ENCODE measurements at regions not wholly inside any gene's neighbourhood (a gene's known extent, or its start where the extent isn't known, plus 50 kb on each side); places are given as distances from the start of the nearest gene placed in this dataset.
"Not testable (repeated sequence)": the region's sequence is repeated elsewhere in the genome, so short reads cannot be mapped to it uniquely, and the experiment has no call there.

DNA sequence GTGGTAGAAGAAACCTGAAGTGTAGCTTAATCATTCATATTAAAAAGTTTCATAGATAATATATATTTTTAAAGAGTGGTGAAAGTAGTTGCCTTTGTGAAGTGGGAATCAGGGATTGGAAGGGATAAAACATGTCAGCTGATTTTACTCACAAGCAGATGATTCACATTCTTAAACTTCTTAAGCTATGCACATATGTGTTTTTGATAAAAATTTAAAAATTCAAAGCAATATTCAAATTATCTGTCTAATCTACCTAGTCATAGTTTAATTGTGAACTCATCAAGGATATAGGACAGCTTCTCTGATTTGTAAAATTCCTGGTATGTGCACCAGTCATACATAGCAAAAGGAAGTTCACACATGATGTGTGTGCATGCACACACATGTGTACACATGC is 520.6 kb upstream of the PITX2 start:
- no peaks in the 10 kb centered on the region for H3K9me3 Mint-ChIP-seq
- POLR2A ChIA-PET: no interaction called here
- H3K36me3 Mint-ChIP-seq (ENCODE audit: low read depth): no peaks in the 10 kb centered on the region
- H3K27me3 Mint-ChIP-seq: no peaks in the 10 kb centered on the region
- no peak overlapping the region for H3K27ac Mint-ChIP-seq
- CTCF ChIA-PET: no interaction called here
- no peak for DNase-seq
- no peak overlapping the region for H3K4me3 Mint-ChIP-seq
- H3K4me1 Mint-ChIP-seq: no peaks in the 10 kb centered on the region

DNA sequence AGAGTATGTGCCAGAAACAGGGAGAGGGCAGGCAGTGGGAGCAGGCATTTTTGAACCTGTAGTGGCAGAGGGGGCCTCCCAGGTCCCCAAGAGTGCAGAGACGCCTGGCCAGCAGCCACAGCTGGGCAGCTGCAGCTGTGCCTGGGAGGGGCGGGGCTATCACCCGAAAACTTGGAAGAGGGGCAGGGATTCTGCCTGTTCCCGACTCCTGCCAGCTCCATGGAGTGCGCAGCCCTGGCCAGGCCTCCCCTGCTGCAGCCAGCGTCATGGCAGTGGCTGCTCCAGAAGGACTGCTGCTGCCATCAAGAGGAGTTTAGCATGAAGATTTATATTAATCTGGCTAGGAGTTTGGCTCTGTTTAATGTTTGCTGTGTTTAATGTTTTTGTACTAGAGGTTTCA is 532.1 kb upstream of the PITX2 start:
- Mint-ChIP-seq H3K27me3 (no peaks in the 10 kb centered on the region), H3K36me3 (ENCODE audit: low read depth) (no peaks in the 10 kb centered on the region), H3K9me3 (peaks cover 8% of the 10 kb centered on the region), H3K4me3 (no peak overlapping the region), H3K27ac (no peak overlapping the region), H3K4me1 (no peaks in the 10 kb centered on the region)
- POLR2A ChIA-PET: no interaction called here
- CTCF ChIA-PET: no interaction called here
- no peak for DNase-seq

DNA sequence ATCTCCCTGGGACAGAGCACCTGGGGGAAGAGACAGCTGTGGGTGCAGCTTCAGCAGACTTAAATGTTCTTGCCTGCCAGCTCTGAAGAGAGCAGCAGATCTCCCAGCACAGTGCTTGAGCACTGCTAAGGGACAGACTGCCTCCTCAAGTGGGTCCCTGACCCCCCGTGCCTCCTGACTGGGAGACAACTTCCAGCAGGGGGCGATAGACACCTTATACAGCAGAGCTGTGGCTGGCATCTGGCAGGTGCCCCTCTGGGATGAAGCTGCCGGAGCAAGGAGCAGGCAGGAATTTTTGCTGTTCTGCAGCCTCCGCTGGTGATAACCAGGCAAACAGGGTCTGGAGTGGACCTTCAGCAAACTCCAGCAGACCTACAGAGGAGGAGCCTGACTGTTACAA is 541.7 kb upstream of the PITX2 start:
- H3K27ac Mint-ChIP-seq; DNase-seq; H3K4me3 Mint-ChIP-seq; H3K27me3 Mint-ChIP-seq; H3K9me3 Mint-ChIP-seq; H3K4me1 Mint-ChIP-seq; POLR2A ChIA-PET; H3K36me3 Mint-ChIP-seq (ENCODE audit: low read depth); CTCF ChIA-PET: not testable (repeated sequence)

DNA sequence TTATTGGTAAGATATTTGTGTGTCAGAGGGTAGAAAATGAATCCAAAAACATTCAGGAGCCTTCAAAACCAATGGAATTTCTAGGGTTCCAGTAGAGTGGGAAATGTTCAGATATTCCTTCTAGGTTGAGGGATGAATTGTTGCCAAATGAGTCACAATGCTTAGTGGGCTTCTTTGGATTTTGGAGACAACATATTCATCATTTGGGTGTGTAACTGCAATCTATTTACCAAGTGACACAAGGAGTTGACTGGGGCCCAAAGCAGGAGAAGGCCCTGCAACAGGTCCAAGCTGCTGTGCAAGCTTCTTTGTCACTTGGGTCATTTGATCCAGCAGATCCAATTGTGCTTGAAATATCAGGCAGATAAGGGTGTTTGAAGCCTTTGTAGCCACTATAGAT is 551.5 kb upstream of the PITX2 start:
- no peak for DNase-seq
- H3K4me3 Mint-ChIP-seq: no peak overlapping the region
- H3K36me3 Mint-ChIP-seq (ENCODE audit: low read depth): no peaks in the 10 kb centered on the region
- H3K9me3 Mint-ChIP-seq: peaks cover 2% of the 10 kb centered on the region
- ChIA-PET CTCF (no interaction called here), POLR2A (no interaction called here)
- no peak overlapping the region for H3K27ac Mint-ChIP-seq
- H3K27me3 Mint-ChIP-seq: no peaks in the 10 kb centered on the region
- no peaks in the 10 kb centered on the region for H3K4me1 Mint-ChIP-seq

DNA sequence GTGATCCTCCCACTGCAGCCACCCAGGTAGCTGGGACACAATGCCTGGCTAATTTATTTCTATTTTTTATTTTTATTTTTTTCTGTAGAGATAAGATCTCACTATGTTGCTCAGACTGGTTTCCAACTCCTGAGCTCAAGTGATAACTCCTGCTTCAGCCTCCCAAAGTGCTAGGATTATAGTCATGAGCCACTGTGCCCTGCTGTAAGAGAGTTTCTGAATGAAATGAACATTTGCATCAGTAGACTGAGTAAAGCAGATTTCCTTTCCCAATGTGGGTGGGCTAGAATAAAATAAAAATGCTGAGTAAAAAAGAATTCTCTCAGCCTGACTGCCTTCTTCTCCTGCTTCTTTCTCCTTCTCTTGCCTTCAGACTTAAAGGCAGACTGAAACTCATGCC is 555.4 kb upstream of the PITX2 start:
- H3K4me3 Mint-ChIP-seq: no peak overlapping the region
- H3K27me3 Mint-ChIP-seq: no peaks in the 10 kb centered on the region
- no peak overlapping the region for H3K27ac Mint-ChIP-seq
- no peaks in the 10 kb centered on the region for H3K4me1 Mint-ChIP-seq
- H3K36me3 Mint-ChIP-seq (ENCODE audit: low read depth): no peaks in the 10 kb centered on the region
- POLR2A ChIA-PET: no interaction called here
- CTCF ChIA-PET: no interaction called here
- peaks cover 3% of the 10 kb centered on the region for H3K9me3 Mint-ChIP-seq
- no peak for DNase-seq

DNA sequence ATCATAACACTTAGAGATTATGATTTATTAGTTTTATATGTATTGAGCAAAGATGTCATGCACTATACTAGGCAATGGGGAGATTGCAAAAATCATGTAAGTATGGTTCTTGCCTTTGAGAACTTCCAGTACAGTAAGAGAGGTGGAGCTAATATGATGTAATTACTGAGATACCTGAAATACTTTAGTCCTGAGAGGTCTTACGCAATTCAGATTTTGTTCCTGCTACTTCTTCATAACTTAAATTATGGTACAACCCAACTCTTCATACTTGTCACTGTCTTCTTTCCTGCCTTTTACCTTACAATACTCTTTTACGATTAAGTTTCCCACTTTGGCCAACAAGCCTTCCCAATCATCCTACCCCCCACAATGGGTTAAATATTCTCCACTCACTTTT is 564.2 kb upstream of the PITX2 start:
- no peak for DNase-seq
- H3K9me3 Mint-ChIP-seq: peaks cover 3% of the 10 kb centered on the region
- H3K27me3 Mint-ChIP-seq: no peaks in the 10 kb centered on the region
- H3K4me1 Mint-ChIP-seq: no peaks in the 10 kb centered on the region
- H3K27ac Mint-ChIP-seq: no peak overlapping the region
- POLR2A ChIA-PET: no interaction called here
- CTCF ChIA-PET: no interaction called here
- no peaks in the 10 kb centered on the region for H3K36me3 Mint-ChIP-seq (ENCODE audit: low read depth)
- no peak overlapping the region for H3K4me3 Mint-ChIP-seq

DNA sequence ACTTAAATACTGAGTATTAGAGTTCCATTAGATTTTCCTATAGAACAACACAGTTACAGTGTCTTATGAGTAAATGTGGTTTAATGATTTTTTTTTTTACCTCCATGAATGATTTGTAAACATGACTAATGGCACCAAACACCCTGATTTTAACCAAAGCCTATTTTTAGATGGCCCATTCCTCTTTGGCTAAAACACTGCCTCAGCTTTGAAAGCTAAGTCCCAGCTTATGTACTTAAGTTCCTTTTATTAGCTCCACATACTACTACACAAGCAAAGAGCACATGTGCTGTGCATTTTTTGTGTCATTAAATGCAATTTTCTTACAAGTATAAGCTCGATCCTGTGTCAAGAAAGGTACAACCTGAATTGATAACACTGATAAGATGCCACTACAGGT is 575.6 kb upstream of the PITX2 start:
- H3K9me3 Mint-ChIP-seq: peaks cover 1% of the 10 kb centered on the region
- no peak overlapping the region for H3K4me3 Mint-ChIP-seq
- ChIA-PET POLR2A (no interaction called here), CTCF (no interaction called here)
- H3K27me3 Mint-ChIP-seq: no peaks in the 10 kb centered on the region
- no peaks in the 10 kb centered on the region for H3K36me3 Mint-ChIP-seq (ENCODE audit: low read depth)
- no peak for DNase-seq
- H3K4me1 Mint-ChIP-seq: no peaks in the 10 kb centered on the region
- H3K27ac Mint-ChIP-seq: no peak overlapping the region

DNA sequence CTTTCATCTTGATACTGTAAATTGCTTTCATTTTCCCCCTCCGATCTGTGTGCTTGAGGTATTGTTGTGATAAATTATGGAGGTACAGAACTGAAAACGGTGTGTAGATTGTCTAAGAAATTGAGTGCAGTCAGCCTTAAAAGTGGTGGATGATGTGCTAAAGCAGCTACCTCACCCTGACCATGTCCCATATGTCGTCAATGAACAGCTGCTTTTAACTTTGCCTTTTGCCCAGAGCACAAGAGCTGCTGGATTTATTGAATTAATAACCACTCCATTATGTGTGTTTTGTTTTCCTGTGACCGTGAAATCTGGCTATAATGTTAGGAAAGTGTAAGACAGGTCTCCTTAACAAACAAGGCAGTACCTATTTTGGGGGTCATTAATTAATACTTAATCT is 581.9 kb upstream of the PITX2 start:
- POLR2A ChIA-PET: no interaction called here
- no peaks in the 10 kb centered on the region for H3K4me1 Mint-ChIP-seq
- no peaks in the 10 kb centered on the region for H3K27me3 Mint-ChIP-seq

DNA sequence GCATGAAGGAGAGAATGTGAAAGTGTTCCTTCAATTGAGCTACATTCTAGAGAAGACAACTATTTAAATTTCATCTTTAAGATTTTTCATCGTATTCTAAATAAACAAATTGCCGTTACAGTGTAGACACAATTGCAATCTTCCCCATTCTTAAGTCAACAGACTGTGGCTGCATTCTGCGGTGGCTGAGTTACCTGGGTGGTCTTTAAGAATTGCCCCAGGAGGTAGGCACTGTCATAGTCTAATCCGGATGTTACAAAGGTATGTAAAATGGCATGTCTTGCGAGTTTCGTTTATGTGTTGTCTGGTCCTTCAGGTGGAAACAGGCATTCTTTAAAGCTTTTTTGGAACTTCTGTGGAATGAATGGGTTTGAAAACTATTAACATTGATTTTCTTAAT is 586.1 kb upstream of the PITX2 start:
- Mint-ChIP-seq H3K9me3 (no peaks in the 10 kb centered on the region), H3K4me1 (no peaks in the 10 kb centered on the region), H3K27me3 (no peaks in the 10 kb centered on the region), H3K27ac (no peak overlapping the region), H3K36me3 (ENCODE audit: low read depth) (no peaks in the 10 kb centered on the region), H3K4me3 (no peak overlapping the region)
- no peak for DNase-seq
- ChIA-PET CTCF (no interaction called here), POLR2A (no interaction called here)

More for the DNA sequence above, 581.9 kb upstream of the PITX2 start:
- no peak overlapping the region for H3K4me3 Mint-ChIP-seq
- no peak overlapping the region for H3K27ac Mint-ChIP-seq
- H3K9me3 Mint-ChIP-seq: no peaks in the 10 kb centered on the region
- CTCF ChIA-PET: no interaction called here
- no peaks in the 10 kb centered on the region for H3K36me3 Mint-ChIP-seq (ENCODE audit: low read depth)
- no peak for DNase-seq

DNA sequence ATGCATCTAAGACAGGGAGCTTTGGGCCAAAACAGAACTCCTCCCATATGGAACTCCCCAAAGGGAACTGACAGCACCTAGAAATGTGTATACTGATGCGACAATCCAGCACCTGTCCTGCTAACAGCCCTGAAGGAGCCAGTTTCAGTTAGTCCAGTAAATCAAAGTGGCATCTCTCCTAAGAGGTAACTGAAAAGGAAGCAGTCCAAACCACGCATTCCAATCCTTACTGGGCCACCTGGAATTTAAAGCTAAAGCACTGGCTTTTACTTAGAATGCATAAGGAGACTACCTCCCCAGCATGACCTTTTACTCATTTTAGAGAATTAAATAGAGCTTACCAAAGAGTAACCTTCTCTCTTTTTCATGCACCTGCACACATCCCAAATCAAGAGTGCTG is 586.8 kb upstream of the PITX2 start:
- no peak overlapping the region for H3K27ac Mint-ChIP-seq
- H3K27me3 Mint-ChIP-seq: no peaks in the 10 kb centered on the region
- no peaks in the 10 kb centered on the region for H3K9me3 Mint-ChIP-seq
- no peaks in the 10 kb centered on the region for H3K4me1 Mint-ChIP-seq
- no peak overlapping the region for H3K4me3 Mint-ChIP-seq
- no peak for DNase-seq
- H3K36me3 Mint-ChIP-seq (ENCODE audit: low read depth): no peaks in the 10 kb centered on the region
- CTCF ChIA-PET: no interaction called here
- POLR2A ChIA-PET: no interaction called here

DNA sequence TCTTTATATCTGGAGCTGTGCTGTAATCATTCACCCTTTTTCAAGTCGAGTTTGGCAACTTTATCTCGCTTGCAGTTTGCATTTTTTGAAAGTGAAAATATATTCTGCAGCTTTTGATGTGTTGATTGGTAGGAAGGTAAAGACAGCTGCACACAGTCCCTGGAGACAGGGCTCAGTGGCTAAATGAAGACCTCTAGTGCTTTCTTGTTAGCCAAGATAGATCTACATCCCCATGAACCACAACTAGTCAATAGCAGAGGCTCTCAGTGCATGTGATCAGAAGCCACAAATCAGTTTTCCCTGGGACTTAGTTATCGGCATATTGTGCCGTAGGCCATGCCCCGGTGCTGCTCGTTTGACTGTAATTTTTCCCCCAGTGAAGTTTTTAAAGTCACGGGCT is 587.7 kb upstream of the PITX2 start:
- Mint-ChIP-seq H3K27me3 (no peaks in the 10 kb centered on the region), H3K4me1 (no peaks in the 10 kb centered on the region), H3K36me3 (ENCODE audit: low read depth) (no peaks in the 10 kb centered on the region), H3K4me3 (no peak overlapping the region), H3K9me3 (no peaks in the 10 kb centered on the region), H3K27ac (no peak overlapping the region)
- no peak for DNase-seq
- CTCF ChIA-PET: no interaction called here
- POLR2A ChIA-PET: no interaction called here

DNA sequence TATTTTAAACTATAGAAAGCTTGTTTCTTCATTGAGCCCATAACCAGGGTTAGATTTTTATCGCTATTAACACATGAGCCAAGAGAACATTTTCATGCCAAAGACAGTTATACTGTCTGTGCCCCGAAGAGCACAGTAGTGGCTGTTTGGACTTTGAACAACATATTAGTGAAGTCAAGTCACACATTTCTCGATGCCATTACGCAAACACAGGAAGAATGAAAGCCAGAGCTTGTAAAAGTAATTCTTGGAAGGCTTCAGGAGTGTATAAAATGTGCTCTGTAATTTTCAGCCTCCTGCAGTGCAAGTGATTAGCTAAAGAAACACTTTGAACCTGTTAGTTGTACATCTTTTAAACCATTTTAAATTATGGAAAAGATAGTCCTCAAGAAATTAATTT is 590.7 kb upstream of the PITX2 start:
- H3K9me3 Mint-ChIP-seq: no peaks in the 10 kb centered on the region
- no peak for DNase-seq
- ChIA-PET CTCF (no interaction called here), POLR2A (no interaction called here)
- no peak overlapping the region for H3K27ac Mint-ChIP-seq
- no peaks in the 10 kb centered on the region for H3K36me3 Mint-ChIP-seq (ENCODE audit: low read depth)
- no peaks in the 10 kb centered on the region for H3K4me1 Mint-ChIP-seq
- H3K27me3 Mint-ChIP-seq: no peaks in the 10 kb centered on the region
- H3K4me3 Mint-ChIP-seq: no peak overlapping the region

DNA sequence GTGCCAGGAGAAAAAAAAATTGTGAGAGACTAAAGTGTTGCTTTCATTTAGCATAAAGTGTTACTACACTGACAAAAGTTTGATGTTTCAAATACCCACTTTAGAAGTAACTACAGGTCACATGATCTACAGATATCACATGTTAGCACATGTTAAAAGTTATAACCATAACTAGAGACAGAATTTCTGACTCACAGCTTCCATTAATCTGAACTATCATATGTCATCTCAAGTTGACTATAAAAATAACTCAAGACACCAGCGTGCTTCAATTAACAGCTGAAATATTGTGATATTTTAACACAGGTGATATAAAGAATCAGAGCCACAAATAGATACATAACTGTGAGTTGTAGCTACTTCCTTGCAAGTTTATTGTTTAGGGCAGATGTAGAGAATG is 591.5 kb upstream of the PITX2 start:
- H3K27me3 Mint-ChIP-seq: no peaks in the 10 kb centered on the region
- H3K4me3 Mint-ChIP-seq: no peak overlapping the region

DNA sequence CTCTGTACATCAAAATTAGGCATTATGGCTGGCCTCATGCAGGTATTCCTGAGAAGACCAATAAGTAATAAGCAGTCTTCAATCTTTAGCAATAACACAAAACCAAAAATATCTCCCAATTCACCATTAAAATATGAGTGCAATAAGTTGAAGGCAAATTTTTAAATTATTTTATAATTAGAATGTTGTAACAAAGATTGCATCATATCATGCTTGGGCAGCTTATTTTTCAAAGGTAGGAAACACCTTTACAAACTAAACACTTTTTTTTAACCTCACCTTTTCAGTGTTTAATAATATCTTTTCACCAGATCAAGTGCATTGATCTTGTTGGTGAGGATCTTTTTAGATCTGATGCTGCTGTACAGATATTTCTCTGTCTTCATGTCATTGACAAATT is 592.9 kb upstream of the PITX2 start:
- no peak overlapping the region for H3K4me3 Mint-ChIP-seq
- no peaks in the 10 kb centered on the region for H3K9me3 Mint-ChIP-seq
- POLR2A ChIA-PET: no interaction called here
- H3K4me1 Mint-ChIP-seq: no peaks in the 10 kb centered on the region
- no peak for DNase-seq
- no peaks in the 10 kb centered on the region for H3K36me3 Mint-ChIP-seq (ENCODE audit: low read depth)
- CTCF ChIA-PET: no interaction called here
- no peak overlapping the region for H3K27ac Mint-ChIP-seq
- no peaks in the 10 kb centered on the region for H3K27me3 Mint-ChIP-seq

More for the DNA sequence above, 591.5 kb upstream of the PITX2 start:
- Mint-ChIP-seq H3K9me3 (no peaks in the 10 kb centered on the region), H3K27ac (no peak overlapping the region), H3K36me3 (ENCODE audit: low read depth) (no peaks in the 10 kb centered on the region), H3K4me1 (no peaks in the 10 kb centered on the region)
- DNase-seq: no peak
- ChIA-PET CTCF (no interaction called here), POLR2A (no interaction called here)

DNA sequence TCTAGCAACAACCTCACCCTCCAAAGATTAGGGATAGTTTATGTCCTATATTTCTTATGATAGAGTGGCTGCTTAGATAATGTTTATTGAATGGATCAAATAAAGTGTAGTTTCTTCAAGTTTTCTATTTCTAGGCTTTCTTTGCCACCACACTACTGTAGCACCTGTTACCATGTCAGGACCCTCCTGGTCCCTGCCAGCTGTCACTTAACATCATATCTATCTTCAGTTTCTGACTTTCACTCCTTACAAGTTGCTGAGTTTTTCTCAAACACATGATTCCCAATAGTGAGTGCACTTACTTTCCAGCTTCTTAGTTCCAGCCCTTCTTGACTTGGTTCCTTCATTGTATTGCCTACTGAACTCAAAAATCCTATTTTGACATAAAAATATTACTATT is 593.9 kb upstream of the PITX2 start:
- no peak for DNase-seq
- ChIA-PET CTCF (no interaction called here), POLR2A (no interaction called here)
- Mint-ChIP-seq H3K4me3 (no peak overlapping the region), H3K4me1 (no peaks in the 10 kb centered on the region), H3K9me3 (no peaks in the 10 kb centered on the region), H3K27ac (no peak overlapping the region), H3K27me3 (no peaks in the 10 kb centered on the region), H3K36me3 (ENCODE audit: low read depth) (no peaks in the 10 kb centered on the region)
